NCI-H1048 (cell line): ENCODE measurements at regions not wholly inside any gene's neighbourhood (a gene's known extent, or its start where the extent isn't known, plus 50 kb on each side); places are given as distances from the start of the nearest gene placed in this dataset.

Experiments used
- DNase-seq: peaks from one replicate; lab custom pipeline; 2025; lab: John Stamatoyannopoulos, UW

GRCh38 chr14:53807542-53807941 lies 149.1 kb downstream of the BMP4 start:
- no peak for DNase-seq

GRCh38 chr14:53807108-53807507 lies 149.5 kb downstream of the BMP4 start:
- no peak for DNase-seq

GRCh38 chr14:53796734-53797133 lies 159.9 kb downstream of the BMP4 start:
- DNase-seq: no peak

GRCh38 chr14:53793790-53794505 lies 162.7 kb downstream of the BMP4 start:
- no peak for DNase-seq

DNA sequence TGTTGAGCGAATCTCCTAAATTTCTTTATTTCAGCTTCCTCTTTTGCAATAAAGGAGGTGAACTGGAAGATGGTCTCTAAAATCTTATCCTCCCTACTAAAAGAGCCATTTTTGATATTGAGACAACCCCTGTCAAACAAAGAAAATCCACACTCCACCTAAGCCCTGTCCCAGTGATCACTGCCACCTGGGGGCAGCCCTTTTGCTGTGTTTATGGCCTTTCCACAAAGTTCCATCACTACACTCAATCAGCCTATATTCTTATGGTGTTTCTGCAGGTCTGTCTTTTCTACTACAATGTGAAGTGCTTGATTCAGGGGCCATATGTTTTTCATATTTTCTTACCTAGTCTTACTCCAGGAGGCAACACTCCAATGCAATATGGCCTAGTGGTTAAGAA lies 163.7 kb downstream of the BMP4 start:
- no peak for DNase-seq

DNA sequence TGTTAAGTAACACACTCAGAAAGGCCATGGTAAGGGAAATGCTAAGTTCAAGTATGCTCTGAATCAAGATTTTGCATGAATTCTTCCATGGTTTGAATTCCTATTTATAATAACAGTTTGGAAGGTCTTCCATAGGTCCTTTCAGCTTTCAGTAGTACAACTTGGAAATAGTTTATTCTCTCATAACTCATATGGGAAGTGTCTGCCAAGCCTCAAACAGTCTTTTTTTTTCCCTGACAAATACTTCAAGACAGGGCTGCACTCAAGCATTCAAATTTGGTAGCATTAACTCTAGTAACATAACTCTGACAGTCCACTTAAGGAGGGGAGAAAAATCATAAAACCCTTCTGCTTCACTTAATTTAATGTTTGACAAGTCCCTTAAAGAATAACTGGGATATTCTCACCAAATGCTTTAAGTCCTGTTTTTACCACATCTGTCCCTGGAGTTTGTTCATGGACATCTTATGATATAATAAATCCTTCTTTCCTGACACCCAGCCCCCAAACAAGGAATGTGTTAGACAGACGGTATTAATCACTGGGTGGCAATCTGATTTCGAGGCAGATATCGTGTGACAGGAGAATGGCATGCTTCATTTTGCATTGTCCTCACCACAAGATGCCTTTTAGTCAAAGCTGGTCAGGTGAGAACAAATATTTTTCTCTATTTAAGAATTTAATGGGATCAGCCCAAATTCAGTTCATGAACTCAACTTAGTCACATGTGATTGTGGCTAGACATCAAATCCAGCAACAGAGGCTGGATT lies 165.7 kb downstream of the BMP4 start:
- DNase-seq: no peak

DNA sequence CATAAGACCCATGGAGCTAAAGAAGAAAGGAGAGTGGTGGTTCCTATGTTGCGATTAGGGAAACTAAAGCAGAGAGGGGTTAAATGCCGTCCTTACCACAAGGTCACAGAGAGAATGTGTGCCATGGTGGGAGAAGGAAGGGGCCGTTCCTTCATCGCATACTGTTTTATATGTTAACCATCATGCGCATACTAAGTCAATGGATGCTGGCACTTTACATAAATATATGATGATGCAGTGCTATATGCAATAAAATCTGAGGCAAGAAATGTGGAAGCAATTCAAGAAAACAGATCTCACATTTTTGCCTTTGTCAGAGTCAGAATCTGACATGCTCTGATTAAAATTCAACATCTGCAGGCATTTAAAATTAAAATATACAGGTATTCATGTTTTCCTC lies 168.1 kb downstream of the BMP4 start:
- DNase-seq: no peak

- no peak for DNase-seq
Measured at GRCh38 chr14:53786045-53786444, 170.6 kb downstream of the BMP4 start.

DNA sequence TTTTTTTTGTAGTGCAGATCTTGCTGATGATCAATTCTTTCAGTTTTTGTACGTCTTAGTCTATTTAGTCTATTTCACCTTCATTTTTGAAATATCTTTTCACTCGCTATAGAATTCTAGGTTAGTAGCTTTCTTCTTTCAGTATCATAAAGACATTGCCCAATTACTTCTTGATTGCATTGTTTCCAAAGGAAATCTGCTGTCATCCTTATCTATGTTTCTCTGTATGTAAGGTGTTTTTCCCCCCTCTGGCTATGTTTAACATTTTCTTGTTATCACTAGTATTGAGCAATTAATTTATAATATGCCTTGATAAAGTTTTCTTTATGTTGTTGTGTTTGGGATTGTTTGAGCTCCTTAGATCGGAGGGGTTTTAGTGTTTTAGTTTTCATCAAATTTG lies 171.9 kb downstream of the BMP4 start:
- DNase-seq: no peak

DNA sequence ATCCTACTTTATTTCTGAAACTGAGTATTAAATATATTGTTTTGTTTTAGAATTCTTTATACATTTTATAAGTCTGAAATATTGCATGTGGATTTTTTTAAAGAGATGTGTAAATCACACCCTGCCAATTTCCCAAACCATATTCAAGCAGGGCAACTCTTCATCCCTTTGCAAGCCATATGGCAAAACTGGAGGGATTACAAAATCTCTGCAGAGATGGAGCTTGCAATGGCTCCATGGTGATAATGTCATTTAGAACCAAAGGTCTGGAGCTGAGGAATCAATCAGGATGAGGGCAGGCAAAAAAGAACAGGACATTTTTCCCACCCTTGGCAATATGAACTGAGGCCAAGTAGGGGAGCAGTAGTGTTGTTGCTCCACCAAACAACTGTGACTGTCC lies 173.4 kb downstream of the BMP4 start:
- no peak for DNase-seq

DNA sequence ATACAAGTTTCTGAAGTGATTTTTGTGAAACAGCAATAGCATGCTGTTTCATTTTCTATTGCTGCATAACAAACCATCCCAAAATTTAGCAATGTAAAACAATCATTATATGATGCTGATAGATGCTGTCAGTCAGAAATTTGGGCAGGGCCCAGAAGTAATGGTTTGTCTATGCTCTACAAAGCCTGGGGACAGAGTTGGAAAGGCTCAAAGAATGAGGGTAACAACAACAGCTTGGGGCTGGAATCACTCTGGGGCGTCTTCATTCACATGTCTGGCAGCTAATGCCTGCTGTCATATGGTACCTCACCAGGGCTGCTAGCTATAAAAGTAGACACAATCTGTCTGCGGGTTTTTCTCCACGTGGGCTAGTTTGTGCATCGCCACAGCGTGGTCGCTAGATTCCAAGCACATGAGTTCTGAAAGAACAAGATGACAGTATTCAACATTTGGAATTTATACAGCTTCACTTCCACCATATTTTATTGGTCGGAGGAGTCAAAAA lies 176.5 kb downstream of the BMP4 start:
- DNase-seq: no peak

- DNase-seq: no peak
Measured at GRCh38 chr14:53779301-53779700, 177.3 kb downstream of the BMP4 start.

GRCh38 chr14:53778263-53778662 lies 178.4 kb downstream of the BMP4 start:
- DNase-seq: no peak

DNA sequence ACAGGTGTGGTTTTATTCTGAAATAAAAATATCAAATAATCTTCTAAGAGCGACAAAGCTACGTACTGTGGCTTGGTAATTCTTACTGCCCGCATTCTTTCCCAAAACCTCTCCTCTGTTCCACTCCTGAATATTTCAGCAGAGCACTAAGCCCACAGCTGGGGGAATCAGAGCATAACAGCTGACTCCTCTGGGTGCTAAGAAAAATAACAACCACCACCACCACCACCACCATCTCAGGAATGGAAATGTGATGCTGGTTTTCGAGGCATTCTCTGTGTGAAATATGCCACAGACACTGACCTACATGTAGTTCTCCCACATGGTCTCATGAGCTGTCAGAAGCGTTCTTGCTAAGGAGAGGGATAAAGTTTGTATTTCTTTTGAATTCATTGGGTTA lies 183.7 kb downstream of the BMP4 start:
- no peak for DNase-seq

GRCh38 chr14:53767566-53767965 lies 189.1 kb downstream of the BMP4 start:
- no peak for DNase-seq

- no peak for DNase-seq
Measured at GRCh38 chr14:53766601-53767000, 190.0 kb downstream of the BMP4 start.

DNA sequence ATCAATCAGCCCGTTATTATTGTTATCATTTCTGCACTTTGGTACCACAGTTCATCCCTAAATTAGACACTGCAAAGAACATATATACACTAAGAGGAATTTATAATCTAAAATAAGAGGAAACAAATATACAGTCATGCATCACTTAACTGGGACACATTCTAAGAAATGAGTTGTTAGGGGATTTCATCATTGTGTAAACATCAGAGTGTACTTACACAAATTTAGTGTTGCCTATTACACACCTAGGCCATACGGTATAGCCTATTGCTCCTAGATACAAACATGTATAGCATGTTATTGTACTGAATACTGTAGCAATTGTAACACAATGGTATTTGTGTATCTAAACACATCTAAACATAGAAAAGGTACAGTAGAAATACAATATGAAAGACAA lies 190.5 kb downstream of the BMP4 start:
- DNase-seq: no peak

- DNase-seq: no peak
Measured at GRCh38 chr14:53764846-53765245, 191.8 kb downstream of the BMP4 start.

GRCh38 chr14:53758141-53758540 lies 198.5 kb downstream of the BMP4 start:
- DNase-seq: no peak

DNA sequence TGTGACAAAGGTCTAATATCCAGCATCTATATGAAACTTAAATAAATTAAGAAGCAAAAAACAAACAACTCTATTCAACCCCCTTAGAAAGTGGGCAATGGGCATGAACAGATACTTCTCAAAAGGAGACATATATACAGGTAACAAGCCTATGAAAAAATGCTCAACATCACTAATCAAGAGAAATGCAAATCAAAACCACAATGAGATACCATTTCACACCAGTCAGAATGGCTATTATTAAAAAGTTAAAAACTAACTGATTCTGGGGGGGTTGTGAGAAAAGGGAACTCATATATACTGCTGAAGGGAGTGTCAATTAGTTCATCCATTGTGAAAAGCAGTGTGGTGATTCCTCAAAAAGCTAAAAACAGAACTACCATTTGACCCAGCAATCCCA lies 198.9 kb downstream of the BMP4 start:
- DNase-seq: no peak

DNA sequence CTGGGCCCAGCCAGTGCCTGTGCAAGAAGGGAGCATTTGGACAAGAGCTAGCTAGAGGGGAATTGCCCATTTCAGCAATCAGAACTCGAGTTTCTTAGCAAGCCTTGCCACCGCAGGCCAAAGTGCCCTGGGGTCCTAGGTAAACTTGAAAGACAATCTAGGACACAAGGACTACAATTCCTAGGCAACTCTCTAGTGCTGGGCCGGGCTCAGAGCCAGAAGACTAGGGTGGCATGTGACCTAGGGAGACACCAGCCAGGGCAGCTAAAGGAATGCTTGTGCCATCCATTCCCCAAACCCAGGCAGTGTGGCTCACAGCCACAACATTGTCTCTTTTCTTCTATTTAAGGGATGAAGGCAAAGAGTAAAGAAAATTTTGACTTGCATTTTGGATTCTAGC lies 205.0 kb downstream of the BMP4 start:
- no peak for DNase-seq

- DNase-seq: no peak
Measured at GRCh38 chr14:53748691-53749090, 207.9 kb downstream of the BMP4 start.

- DNase-seq: no peak
Measured at GRCh38 chr14:53744857-53745256, 211.8 kb downstream of the BMP4 start.

DNA sequence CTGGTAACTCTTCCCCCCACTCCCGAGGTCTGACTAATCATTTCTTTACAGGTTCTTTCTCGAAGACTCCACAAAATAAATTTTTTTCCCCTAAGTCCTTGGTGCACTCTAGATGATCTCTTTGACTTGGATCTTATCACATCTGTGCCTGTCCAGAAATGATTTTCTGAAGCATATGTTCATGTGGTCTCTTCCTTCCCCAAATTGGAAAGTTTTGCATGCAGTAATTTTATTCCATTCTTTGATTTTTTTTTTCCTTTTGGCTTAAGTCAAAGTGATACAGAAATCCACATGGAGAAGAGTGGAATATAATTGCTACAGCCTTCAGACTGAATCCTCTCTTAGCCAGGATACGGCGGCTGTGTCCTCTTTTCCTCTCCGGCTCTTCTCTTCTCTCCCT lies 213.3 kb downstream of the BMP4 start:
- no peak for DNase-seq
